CD4-positive, alpha-beta T cell treated with Interleukin-10 for 1 hour (primary cell): ENCODE measurements at regions not wholly inside any gene's neighbourhood (a gene's known extent, or its start where the extent isn't known, plus 50 kb on each side); places are given as distances from the start of the nearest gene placed in this dataset.
"Not testable (repeated sequence)": the region's sequence is repeated elsewhere in the genome, so short reads cannot be mapped to it uniquely, and the experiment has no call there.

Experiments
- DNase-seq: peaks from one replicate; pipeline ENCODE4 v3.0.0-alpha.2; 2020

DNA sequence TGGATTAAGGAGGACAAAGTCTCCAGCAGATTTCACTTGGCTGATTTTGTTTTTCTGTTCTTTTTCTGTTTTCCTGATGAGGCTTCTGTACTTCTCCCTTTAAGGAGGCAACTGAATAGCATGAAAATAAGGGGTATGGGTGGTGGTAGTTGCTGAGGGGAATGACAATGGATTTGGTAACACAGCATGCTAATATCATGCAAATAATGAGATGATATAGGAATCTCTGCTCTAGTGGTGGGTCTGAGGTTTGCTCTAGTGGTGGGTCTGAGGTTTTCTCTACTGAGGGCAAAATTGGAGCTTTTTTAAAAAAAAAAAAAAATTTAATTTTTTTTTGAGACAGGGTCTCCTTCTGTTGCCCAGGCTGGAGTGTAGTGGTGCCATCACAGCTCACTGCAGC lies 139.7 kb downstream of the C9orf152 start:
- DNase-seq, result no peak

DNA sequence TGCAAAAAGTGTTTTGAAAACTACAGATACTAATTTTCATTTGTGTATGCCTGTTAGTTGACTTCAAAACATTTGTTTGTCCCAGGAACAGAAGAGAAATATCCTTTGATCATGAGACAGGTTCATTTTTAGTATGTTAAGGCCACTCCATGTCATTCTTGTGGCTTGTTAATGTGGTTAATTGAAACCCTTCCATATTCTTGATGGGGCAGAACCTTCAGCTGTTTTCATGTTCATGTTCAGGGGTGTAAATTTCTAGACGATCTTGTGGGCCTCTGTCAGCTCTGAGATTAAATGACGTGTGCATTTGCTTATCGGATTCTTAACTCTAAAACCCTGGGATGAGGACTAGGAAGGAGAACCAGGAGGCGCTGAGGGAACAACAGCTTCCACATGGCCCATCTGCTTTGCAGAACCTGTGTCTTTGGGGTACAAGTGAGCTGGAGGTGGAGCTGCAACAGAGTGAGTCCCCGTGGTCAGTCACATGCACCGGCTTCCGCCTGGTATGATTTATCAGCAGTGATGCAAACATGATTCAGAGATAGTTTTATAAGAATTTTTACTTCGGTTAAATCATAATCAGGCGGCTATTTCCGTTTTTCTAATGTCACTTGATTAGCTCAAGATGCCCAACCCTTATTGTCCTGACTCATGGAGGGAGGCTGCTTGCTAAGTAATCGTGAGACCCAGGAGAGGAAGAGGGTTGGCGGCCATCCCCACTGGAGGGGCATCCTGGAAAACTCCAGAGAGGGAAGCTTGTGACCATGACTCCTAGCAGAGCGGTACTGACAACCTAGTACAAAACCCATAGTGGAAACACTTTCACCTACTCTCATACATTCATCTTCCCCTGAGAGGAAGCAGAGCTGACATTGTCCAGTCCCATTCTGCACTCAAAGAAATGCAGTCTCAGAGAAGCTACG lies 138.4 kb downstream of the C9orf152 start:
- DNase-seq, result no peak

DNA sequence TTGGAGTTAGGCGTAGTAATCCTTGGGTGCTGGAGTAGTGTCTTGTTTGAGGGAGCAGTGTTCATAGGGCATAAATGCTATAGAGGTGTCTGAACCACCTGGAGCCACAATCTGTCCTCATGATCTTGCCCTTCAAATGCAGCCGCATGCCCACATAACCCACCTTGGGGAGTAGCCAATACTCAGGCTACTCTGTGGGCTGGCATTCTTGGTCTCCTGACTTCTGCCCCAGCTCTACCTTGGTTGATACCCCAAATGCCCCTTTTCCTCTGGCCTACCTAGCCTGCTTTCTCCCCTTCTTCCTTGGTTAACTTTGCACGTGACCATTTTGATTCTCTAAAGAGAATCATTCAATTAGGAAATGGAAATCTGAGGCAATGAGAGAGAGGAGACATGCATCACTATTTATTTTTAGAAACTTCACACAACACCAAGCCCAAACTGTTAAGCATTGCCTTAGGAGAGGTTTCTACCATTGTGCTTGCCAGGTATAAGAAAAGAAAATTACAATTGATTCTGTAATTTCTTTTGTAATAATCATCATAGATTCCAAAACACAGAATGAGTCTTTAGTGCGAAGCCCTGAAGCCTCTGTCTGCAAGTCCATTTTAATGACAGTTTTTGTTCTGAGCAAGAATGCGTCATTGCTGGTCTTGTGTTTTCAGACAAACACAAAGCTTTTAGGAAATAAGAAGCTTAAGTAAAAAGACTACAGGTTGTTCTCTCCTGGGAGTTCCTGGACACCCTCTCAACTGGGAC lies 135.2 kb downstream of the C9orf152 start:
- DNase-seq, result no peak

DNA sequence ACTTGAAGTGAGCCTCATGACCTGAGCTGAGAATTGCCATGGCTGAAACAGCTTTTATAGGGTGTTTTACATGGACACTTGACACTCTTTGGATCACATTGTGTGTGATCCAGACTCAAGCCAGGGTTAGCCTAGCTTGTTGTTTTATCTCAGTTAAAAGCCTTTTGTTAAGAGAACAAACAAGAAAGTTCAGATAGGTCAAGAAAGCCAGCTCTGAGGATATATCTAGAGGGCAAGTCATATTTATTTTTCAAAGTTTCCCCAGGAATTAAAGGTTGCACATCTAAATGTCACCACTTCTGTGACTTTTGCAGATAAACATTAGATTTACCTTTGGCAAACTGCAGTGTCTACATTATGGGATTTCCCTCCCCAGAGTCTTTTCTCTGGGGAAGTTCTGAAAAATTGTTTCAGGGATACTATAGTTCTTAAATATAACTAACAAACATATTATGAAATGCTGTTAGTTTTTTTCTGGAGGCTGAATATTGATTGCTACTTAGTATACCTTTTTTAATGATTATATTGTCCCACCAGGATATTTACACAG lies 134.5 kb downstream of the C9orf152 start:
- no peak for DNase-seq

DNA sequence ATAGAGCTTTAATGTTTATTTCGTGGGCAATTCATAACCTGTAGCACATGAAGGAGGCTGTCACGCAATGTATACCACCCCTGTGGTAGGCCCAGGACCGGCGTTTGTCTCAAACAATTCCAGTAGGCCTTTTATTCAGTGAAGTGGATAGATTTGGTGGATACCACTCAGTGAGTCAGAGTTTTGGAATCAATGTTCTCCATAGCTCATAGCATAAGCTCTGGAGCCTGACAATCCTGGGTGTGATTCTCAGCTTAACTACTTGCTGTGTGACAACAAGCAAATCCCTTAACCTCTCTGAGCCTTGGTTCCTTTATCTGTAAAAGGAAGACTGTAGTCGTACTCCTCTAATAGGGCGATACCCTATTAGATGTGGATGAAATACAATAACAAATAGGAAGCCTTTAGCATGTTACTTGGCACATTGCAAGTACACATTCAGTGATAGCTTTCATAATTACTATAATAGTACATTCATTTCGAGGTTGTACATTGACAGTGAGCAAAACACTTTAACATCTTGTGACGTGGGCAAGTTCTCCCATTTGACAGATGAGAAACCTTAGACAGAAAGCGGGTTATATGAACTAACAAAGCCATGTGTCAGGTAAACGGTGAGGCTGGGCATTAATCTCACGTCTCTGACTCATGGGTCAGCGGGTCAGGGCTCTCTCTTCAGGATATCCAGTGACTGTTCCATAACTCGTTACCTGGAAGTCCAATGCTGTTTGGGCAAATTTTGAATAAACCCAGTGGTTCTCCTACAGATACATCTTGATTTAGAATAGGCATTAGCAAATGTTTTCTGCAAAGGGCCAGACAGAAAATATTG lies 130.8 kb downstream of the C9orf152 start:
- DNase-seq, result no peak

DNA sequence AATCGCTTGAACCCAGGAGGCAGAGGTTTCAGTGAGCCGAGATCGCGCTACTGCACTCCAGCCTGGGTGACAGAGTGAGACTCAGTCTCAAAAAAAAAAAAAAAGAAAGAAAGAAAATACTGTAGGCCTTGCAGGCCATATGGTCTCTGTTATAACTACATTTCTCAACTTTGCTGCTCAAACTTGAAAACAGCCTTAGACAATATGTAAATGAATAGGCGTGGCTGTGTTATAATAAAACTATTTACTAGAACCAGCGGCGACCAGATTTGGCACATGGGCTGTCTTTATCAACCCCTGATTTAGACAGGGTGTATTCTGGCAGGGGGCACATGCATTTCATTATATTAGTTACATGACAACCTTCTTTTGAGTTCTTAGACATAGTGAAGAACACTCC lies 130.0 kb downstream of the C9orf152 start:
- no peak for DNase-seq

DNA sequence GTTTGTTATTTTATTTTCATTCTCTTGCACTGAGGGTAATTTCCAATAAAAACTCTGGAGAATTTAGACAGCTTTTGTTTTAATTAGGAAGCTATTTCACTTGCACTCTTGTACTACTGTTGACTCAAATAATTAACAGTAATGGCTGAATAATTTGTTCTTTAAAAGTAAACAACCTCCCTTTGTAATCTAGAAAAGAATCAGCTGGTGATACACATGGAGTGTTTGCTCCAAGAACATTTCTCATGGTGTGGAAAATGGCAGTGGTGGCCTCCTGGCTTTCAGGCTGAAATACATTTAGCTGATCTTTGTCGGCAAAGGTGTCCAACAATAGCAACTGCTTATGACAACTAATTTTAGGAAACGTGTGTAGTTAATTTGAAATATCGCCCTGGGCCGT lies 129.4 kb downstream of the C9orf152 start:
- DNase-seq, result no peak

DNA sequence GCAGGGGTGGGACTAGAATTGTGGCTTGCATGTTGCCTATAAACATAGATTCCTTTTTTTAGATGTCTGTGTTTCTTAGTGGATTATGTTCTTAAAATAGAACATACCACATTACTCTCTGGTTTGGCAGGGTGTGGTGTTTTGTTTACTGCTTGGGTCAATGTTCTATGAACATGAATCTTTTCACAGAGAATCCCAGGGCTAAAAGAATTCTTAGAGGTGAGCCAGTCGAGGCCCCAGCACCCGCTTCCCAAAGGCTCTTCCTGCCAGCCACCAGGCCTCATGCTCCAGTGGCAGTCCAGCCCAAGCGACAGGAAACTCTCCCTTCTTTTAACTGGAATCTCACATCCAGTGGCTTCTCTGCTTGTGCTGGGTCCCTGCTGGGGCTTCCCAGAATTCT lies 126.6 kb downstream of the C9orf152 start:
- no peak for DNase-seq

DNA sequence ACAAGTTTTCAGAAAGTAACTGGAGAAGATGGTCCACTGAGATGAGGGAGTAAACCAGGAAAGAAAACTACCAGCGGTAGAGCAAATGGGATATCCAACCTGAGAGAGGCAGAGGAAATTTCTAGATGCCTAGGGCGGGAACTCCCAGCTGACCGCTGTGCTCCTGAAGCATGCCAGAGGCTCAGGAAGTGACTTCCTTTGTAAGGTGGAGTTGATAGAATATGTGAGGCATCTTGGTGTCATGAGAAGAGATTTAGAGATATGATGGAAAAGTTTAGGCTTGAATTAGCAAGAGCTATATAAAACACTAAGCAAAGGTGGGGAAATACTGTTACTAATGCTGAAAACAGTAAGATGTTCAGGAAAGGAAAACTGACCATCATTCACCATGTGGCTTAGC lies 124.1 kb downstream of the C9orf152 start:
- no peak for DNase-seq

DNA sequence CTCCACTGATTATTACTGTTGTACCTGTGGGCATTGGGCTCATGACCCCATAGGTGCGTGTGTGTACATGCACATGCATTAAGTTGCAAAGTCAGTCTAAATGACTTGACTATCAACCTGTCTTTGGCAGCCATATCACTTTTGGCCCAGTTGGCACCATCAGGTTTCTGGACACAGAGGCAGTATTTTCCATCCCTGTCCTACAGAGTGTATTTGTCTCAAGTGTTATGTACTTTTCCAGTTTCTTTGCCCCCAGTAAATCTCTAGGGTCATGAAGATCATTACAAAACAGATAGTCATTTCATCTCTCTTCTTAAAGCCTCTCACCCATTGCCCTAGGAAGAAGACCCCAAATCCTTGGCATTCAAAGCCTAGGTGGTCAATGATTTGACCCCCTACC lies 121.4 kb downstream of the C9orf152 start:
- DNase-seq, result no peak

DNA sequence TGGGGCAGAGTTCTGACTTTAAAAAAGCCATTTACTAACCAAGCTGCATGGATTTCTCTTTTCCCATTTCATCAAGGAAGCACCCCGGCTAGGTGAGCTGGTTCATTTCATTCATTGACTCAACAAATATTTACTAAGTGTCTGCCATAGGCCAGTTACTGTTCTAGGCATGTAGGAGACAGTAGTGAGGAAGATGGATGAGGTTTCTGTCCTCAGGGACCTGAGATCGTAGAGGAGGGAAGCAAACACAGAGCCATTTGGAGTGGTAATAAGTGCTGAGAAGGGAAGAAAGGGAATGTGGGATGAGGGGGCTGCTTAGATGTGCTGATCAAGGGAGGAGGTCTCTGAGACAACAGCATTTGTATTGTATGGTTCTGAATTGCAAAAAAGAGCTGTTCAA lies 120.4 kb downstream of the C9orf152 start:
- DNase-seq, result no peak

DNA sequence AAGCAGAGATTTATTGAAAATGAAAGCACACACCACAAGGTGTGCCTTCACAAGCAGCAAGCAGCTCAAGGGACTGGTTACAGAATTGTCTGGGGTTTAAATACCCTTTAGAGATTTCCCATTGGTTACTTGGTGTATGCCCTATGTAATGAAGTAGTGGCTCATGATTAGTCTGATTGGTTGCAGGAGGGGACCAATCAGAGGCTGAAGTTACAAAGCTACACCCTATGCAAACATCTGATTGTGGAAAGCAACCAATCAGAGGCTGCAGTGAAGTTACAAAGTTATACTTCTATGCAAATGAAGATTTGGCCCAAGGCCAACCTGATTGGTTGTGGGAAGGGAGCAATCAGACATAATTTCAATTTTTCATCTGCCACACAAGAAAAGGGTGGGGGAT lies 119.9 kb downstream of the C9orf152 start:
- no peak for DNase-seq

DNA sequence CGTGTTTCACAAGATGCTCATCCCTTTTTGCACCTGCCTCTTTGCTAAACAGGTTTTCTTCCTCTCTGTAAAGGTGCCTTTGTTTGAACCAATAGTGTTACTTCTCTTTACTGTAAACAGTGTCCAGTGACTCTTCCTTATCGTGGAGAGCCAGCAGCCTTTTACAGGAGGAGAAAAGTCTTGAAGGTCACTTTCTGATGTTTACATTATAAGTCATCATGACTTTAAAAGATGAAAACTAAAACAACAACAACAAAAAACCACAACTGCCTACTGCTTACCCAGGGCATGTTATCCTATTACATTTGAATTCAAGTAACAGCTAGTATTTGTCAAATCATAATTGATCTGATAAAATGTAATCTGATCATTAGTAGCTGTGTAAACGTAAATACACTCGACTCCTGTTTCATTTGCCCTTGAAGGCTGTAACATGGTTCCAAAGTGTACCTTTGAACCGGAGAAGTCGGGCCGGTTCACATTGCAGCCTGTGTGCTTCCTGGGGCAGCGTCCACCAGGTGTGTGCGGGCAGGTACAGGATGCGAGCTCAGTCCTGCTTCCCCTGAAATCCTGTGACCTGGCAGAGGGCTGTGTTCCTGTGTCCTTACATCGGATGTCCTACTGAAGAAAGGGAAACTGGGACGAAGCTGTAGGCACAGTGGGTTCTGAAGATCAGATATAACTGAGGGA lies 118.1 kb downstream of the C9orf152 start:
- DNase-seq, result no peak

DNA sequence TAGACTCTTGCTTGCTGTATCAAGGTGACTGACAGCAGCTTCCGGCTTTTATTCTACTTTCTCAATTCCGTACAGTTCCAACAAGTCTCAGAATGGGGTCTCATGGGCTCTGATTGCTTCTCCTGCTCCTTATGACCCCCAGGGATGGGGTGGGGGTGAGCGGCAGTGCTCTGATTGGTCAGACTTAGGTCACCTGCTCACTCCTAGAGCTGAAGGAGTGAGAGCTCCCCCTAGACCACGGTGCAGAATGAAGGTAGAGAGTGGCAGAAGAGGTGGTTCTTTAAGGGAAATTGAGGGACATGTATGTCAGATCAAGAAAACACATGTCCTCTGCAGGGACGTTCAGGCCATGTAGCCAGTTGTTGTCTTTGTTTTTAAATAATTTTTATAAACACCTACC lies 115.2 kb downstream of the C9orf152 start:
- no peak for DNase-seq

DNA sequence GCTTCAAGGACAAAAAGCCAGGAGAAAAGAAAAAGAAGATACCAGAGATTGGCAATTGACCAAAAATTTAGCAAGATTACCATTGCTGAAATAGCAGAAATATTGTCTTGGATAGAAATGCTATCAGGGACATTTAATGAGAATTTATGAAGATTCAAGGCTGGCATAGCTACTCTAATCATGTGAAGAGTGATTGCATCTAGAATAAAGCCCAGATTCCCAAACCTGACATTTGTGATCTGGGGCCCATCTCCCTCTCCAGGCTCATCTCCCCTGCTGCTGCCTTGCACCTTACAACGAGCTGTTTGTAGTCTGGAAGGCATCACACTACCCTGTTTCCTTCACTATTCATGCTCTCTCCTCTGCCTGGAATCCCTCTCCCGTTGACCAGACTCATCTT lies 114.5 kb downstream of the C9orf152 start:
- no peak for DNase-seq

DNA sequence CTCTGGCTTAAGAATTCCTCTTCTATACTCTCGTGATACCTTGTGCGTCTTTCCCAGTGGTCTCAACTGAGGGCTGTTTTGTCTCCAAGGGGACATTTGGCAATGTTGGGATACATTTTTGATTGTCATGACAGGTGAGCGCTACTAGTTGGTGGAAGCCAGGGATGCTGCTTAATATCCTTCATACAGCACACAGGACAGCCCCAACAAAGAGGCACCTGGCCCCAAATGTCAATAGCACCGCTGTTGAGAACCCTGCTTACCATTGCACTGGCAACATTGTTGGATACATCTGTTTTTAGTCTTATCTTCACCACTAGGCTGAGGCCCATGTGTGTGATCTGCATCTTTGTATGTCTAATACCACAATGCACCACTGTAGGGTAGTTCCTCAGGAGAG lies 114.1 kb downstream of the C9orf152 start:
- no peak for DNase-seq

DNA sequence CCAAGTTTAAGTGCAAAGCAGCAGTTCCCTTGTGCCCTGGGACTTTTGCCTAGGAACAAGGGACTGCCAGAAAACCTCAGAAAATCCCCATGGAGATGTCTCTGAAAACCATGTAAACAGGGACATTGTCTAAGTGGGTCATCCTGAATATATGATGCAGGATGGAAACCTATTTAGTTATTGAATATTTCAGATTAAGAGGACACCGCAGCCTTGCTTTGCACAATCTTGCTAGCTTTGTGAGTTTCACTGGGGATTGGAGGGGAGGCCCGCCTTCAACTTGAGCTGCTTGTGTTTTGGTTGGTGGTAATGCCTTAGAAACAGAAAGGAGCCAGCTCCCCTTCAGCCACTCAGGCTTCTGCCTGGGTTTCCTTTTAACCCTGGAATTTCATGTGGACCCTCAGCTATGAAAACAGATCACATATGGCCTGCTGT lies 112.8 kb downstream of the C9orf152 start:
- no peak for DNase-seq

DNA sequence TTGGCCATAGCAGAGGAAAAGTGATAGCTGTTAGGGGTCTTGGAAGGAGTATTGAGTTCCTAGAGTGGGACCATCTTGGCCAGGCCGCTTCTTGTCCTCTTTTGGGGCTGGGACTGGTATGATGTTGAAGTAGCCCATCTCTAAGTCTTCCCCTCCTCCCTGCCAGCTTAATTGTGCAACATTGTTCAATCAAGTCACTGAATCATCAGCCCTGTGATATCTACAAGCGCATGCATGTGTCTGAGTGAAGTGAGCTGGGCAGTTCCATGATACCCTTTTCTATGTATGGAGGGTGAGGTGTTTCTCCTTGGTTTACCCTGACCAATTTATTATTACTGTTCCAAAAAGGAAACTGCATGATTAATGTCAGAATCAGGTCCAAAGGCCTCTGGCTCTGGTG lies 112.2 kb downstream of the C9orf152 start:
- DNase-seq, result no peak

DNA sequence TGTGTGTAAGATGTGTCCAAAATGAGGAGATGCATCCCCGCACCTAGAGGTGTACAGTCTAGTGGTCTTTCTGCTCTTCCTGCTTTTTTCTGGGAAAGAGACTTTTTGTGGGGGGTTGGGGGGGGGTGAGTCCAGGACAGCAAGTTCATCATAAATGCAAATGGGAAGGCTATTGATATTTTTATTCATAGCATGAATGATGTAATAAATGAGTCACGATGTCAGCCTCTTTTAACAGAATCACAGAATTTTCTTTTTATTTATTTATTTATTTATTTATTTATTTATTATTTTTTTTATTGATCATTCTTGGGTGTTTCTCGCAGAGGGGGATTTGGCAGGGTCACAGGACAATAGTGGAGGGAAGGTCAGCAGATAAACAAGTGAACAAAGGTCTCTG lies 111.3 kb downstream of the C9orf152 start:
- DNase-seq, result not testable (repeated sequence)

DNA sequence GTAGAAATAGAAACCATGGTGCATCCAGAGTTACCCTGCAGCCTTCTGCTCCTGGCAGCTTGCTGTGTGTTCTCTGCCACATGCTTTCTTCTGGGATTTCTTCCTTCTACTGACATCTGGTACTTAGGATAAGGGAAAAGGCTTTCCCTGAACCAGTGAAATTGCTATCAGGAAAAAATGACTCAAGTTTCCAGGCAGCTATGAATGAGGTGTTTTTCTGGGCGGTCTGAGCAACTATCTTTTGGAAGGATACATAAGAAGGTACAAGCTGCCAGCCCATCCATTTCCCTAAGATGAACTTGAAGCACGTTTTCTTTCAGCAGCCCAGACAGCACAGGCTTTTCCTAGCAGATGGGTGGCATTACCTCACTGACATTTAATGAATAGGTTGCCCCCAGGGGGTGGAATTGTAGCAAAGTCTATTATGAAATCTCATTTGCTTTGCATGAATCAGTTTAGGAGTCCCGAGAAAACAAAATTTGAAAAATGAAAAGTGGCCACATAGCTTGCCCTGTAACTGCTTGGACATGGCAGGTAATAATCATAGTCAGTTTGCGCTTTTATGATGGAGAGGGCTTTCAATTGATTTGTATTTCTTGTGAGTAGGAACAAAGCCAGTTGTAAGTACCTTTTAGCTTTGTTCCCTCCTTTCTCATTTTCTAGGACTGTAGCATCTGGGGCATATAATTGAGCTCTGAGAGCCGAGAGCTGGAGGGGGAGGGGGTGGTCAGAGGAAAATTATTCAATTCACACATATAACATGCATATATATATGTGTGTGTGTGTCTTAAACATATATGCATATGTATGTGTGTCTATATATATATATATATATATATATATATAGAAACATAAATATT lies 108.5 kb downstream of the C9orf152 start:
- no peak for DNase-seq

DNA sequence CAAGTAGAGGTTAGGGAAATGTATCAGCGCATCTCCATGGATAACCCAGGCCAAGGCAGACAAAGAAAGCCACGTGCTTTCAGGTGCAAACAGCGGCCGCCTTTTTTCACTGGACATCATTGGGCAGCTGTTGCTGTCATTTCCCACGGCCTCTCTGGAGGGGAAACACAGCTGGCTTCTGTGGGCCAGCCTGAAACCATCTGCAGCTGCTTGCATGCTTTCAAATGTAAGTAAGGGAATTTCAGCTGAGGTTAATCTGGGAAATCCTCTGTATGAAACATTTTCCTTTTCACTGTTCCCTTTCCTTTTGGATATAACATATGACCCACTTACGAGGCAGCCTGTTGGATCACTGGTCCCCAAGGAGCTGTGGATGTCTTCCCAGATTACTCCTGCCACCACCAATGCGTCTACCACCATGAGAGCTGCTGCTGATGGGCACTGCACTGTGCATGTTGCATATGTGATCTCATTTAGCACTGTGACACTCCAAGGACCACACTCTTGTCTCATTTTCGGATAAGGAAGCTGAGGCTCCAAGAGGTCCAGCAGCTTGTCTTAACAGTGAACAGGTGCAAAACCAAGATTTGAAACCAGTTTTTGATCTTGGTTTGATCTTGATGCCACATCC lies 106.3 kb downstream of the C9orf152 start:
- DNase-seq, result no peak
